Ascending aorta (tissue), 2 donors: ENCODE measurements at regions not wholly inside any gene's neighbourhood (a gene's known extent, or its start where the extent isn't known, plus 50 kb on each side); places are given as distances from the start of the nearest gene placed in this dataset.

Experiments
- DNase-seq, 2 donors: peaks; one replicate each; pipeline ENCODE4 v3.0.0-alpha.2; 2019; ENCODE audit warnings: low spot score in 2 of 2
- H3K27ac ChIP-seq, 2 donors: fragments of 200-600 bp; sonication (generic); one replicate each; pipeline ENCODE4 v1.5.1; 2016 to 2017; ENCODE audit warnings: mild to moderate bottlenecking in 1 of 2
- H3K27me3 ChIP-seq: fragments of 200-600 bp; sonication (generic); one replicate; pipeline ENCODE4 v1.5.1; 2017
- H3K36me3 ChIP-seq, 2 donors: fragments of 200-600 bp; sonication (generic); one replicate each; pipeline ENCODE4 v1.5.1; 2016
- H3K4me1 ChIP-seq, 2 donors: fragments of 200-600 bp; sonication (generic); one replicate each; pipeline ENCODE4 v1.5.1; 2016 to 2017; ENCODE audit warnings: mild to moderate bottlenecking in 1 of 2
- H3K4me3 ChIP-seq, 2 donors: fragments of 200-600 bp; sonication (generic); one replicate each; pipeline ENCODE4 v1.5.1; 2016 to 2017; ENCODE audit warnings: mild to moderate bottlenecking in 1 of 2
- H3K9me3 ChIP-seq, 2 donors: fragments of 200-600 bp; sonication (generic); one replicate each; pipeline ENCODE4 v1.5.1; 2016
- CTCF ChIP-seq, 3 experiments: fragments of 200-600 bp in 2 of 3; fragments of 450-650 bp in 1 of 3; sonication (generic) in 2 of 3; IDR thresholded peaks; one replicate each; pipeline ENCODE4 v1.5.1; 2016 to 2019; ENCODE audit warnings: antibody characterized with exemption in 3 of 3, mild to moderate bottlenecking in 1 of 3, moderate library complexity in 1 of 3
- intact Hi-C: fragments of 100-400 bp; cut with DNase I; formaldehyde crosslinking; loops from one replicate; pipeline ENCODE4 v1.15.1; 2023

DNA sequence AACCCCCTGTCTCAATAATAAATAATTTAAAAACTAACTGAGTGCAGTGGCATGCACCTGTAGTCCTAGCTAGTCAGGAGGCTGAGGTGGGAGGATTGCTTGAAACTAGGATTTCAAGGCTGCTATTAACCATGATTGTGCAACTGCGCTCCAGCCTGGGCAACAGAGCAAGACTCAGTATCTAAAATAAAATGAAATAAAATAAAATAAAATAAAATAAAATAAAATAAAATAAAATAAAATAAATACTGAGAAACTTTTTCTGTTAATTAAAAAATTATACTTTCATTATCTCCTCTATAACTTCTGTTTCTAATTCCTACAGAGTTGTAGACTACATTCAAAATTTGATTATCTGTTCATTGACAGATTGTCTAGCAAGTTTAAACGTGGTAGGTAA is 999.4 kb downstream of the ANKRD7 start:
- H3K9me3 ChIP-seq = no peaks in the 10 kb centered on the region
- no peak for TF ChIP-seq CTCF (IDR thresholded peaks at IDR 0.05)
- H3K27ac ChIP-seq = no peak overlapping the region
- H3K27me3 ChIP-seq = no peaks in the 10 kb centered on the region
- H3K4me3 ChIP-seq = no peak overlapping the region
- H3K4me1 ChIP-seq = no peaks in the 10 kb centered on the region
- no peak for DNase-seq
- no peaks in the 10 kb centered on the region for H3K36me3 ChIP-seq
- intact Hi-C loops = no loop called here

DNA sequence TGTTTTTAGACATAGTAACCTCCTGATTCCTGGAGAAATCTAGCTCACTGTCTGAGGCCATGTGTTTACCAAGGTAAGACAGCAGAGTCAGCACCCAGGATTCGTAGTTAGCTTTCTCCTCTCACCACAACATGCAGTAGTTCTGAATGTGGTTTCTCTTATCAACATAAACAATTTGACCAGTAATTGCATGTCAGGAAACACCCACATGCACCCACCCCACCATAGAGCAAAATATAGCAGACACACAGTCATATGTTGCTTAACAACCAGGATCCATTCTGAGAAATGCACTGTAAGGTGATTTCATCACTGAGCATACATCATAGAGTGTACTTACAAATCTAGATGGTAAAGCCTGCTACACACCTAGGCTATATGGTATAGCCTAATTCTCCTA is 1004.0 kb downstream of the ANKRD7 start:
- no peak for TF ChIP-seq CTCF (IDR thresholded peaks at IDR 0.05)
- no peaks in the 10 kb centered on the region for H3K4me1 ChIP-seq
- DNase-seq = no peak
- H3K9me3 ChIP-seq = no peaks in the 10 kb centered on the region
- no peaks in the 10 kb centered on the region for H3K36me3 ChIP-seq
- H3K4me3 ChIP-seq = no peak overlapping the region
- H3K27ac ChIP-seq = no peak overlapping the region
- H3K27me3 ChIP-seq = no peaks in the 10 kb centered on the region
- intact Hi-C loops = no loop called here

GRCh38 chr7:119232091-119232490 is 1007.6 kb downstream of the ANKRD7 start:
- H3K36me3 ChIP-seq = no peaks in the 10 kb centered on the region
- no peak overlapping the region for H3K4me3 ChIP-seq
- no peak for DNase-seq
- no peak for TF ChIP-seq CTCF (IDR thresholded peaks at IDR 0.05)
- no peak overlapping the region for H3K27ac ChIP-seq
- no peaks in the 10 kb centered on the region for H3K9me3 ChIP-seq
- no peaks in the 10 kb centered on the region for H3K4me1 ChIP-seq
- intact Hi-C loops = no loop called here
- H3K27me3 ChIP-seq = no peaks in the 10 kb centered on the region

DNA sequence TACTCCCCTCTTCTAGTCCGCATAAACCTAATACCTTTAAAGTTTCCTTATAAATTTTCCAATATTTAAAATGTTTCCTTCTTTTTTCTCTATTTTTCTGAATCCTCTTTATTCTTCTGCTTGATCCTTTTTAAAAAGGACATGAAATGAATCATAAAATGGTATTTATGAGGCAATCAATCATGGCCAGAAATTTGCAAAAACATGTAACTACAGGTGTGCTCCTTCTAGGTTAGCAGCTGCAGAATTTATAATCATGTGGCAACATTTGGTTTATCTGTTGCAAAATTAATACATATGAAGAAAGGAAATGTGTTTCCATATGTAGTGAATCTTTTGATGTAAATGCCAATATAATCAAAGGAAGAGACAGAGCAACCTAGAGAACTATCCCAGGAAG is 1008.5 kb downstream of the ANKRD7 start:
- Histone ChIP-seq H3K4me3 (no peak overlapping the region), H3K4me1 (no peaks in the 10 kb centered on the region), H3K27me3 (no peaks in the 10 kb centered on the region), H3K27ac (no peak overlapping the region), H3K9me3 (no peaks in the 10 kb centered on the region), H3K36me3 (no peaks in the 10 kb centered on the region)
- intact Hi-C loops = no loop called here
- TF ChIP-seq CTCF (IDR thresholded peaks at IDR 0.05) = no peak
- DNase-seq = no peak

DNA sequence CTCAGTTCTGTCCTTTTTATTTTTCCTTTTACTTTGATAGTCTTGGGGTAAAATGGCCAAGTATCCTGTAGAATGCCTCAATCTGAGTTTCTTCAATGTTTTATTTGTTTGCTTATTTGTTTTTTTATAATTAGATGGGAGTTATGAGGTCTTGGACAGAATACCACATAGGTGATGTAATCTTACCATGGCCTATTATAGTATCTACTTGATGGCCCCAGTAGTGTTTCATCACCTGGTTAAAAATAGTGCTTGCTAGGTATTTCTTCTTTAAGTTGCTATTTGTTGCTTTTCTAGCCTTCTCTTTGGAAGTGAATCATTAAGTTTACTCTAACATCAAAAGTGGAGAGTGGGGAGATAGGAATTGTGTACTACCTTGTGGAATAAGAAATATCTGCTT is 1020.0 kb upstream of the KCND2 start:
- Histone ChIP-seq H3K9me3 (no peaks in the 10 kb centered on the region), H3K4me3 (no peak overlapping the region), H3K36me3 (no peaks in the 10 kb centered on the region), H3K27ac (no peak overlapping the region), H3K27me3 (no peaks in the 10 kb centered on the region), H3K4me1 (no peaks in the 10 kb centered on the region)
- TF ChIP-seq CTCF (IDR thresholded peaks at IDR 0.05) = no peak
- intact Hi-C loops = no loop called here
- DNase-seq = no peak

GRCh38 chr7:119254742-119255141 is 1018.2 kb upstream of the KCND2 start:
- Histone ChIP-seq H3K27ac (no peak overlapping the region), H3K27me3 (no peaks in the 10 kb centered on the region), H3K9me3 (no peaks in the 10 kb centered on the region), H3K4me1 (no peaks in the 10 kb centered on the region), H3K4me3 (no peak overlapping the region), H3K36me3 (no peaks in the 10 kb centered on the region)
- no peak for TF ChIP-seq CTCF (IDR thresholded peaks at IDR 0.05)
- intact Hi-C loops = no loop called here
- no peak for DNase-seq
